HFF-Myc (cell line): ENCODE measurements at regions not wholly inside any gene's neighbourhood (a gene's known extent, or its start where the extent isn't known, plus 50 kb on each side); places are given as distances from the start of the nearest gene placed in this dataset.

Experiments used
- DNase-seq: peaks from one replicate; pipeline ENCODE4 v3.0.0-alpha.2; 2011; ENCODE audit warnings: low read depth; ENCODE audit errors: extremely low read depth
- H3K4me3 ChIP-seq: replicated peaks from 2 replicates; pipeline ENCODE4 v1.5.1; 2011; ENCODE audit warnings: low read depth, mild to moderate bottlenecking, control low read depth, low read length
- CTCF ChIP-seq: IDR thresholded peaks from 2 replicates; pipeline ENCODE4 v1.5.1; 2012; ENCODE audit warnings: mild to moderate bottlenecking, low read depth, low read length, control low read depth; ENCODE audit errors: missing control alignments

GRCh38 chr20:11777387-11778205 is 140.1 kb upstream of the BTBD3 start:
- TF ChIP-seq CTCF: no peak
- no peak overlapping the region for H3K4me3 ChIP-seq
- DNase-seq: no peak

GRCh38 chr20:11778206-11778570 is 139.5 kb upstream of the BTBD3 start:
- TF ChIP-seq CTCF: no peak
- H3K4me3 ChIP-seq: no peak overlapping the region
- DNase-seq: no peak

- no peak overlapping the region for H3K4me3 ChIP-seq
- TF ChIP-seq CTCF: no peak
- no peak for DNase-seq
Observed at GRCh38 chr20:11780765-11781369, 136.8 kb upstream of the BTBD3 start.

- no peak overlapping the region for H3K4me3 ChIP-seq
- no peak for TF ChIP-seq CTCF
- DNase-seq: no peak
Observed at GRCh38 chr20:11783102-11783850, 134.4 kb upstream of the BTBD3 start.

GRCh38 chr20:11785885-11786507 is 131.7 kb upstream of the BTBD3 start:
- no peak for TF ChIP-seq CTCF
- DNase-seq: no peak
- no peak overlapping the region for H3K4me3 ChIP-seq

- no peak for DNase-seq
- H3K4me3 ChIP-seq: no peak overlapping the region
- TF ChIP-seq CTCF: no peak
Observed at GRCh38 chr20:11790046-11790445, 127.6 kb upstream of the BTBD3 start.
